GM12891 (cell line): ENCODE measurements at regions not wholly inside any gene's neighbourhood (a gene's known extent, or its start where the extent isn't known, plus 50 kb on each side); places are given as distances from the start of the nearest gene placed in this dataset.

ENCODE experiments used
- POLR2A ChIP-seq: IDR thresholded peaks from 2 replicates; pipeline ENCODE4 v1.6.1; 2011; ENCODE audit warnings: low read depth, low read length, control low read depth
- POLR2AphosphoS5 ChIP-seq: IDR thresholded peaks from 2 replicates; pipeline ENCODE4 v1.6.1; 2011; ENCODE audit warnings: low read depth, low read length, control low read depth
- SPI1 ChIP-seq: IDR thresholded peaks from 2 replicates; pipeline ENCODE4 v1.6.1; 2011; ENCODE audit warnings: low read depth, low read length, control low read depth

- TF ChIP-seq POLR2A (no peak), SPI1 (no peak), POLR2AphosphoS5 (no peak)
Measured at GRCh38 chrX:117539090-117539418, 577.6 kb downstream of the KLHL13 start.
